ENCODE measurements at regions not wholly inside any gene's neighbourhood (a gene's known extent, or its start where the extent isn't known, plus 50 kb on each side); places are given as distances from the start of the nearest gene placed in this dataset.

DNA sequence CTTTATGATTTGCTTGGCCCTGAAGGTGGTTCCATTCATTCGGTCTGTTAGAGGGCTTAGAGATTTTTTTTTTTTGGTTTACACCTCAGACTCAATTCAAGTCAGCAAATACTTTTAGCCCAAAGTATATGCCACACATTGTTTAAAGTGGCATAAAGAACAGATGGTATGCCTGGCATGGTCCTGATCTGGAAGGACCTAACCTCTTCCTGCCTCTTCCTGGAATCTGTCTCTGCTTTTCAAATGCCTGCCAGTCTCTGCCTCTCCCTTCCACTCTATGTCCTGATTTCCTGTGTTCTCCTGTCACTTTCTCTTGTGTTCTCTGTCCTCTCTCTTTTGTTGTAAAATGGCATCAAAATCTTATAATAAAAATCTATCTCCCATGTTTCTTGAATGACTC lies 158.0 kb downstream of the ANKRD30B start:
- TF ChIP-seq, protein P1, sequence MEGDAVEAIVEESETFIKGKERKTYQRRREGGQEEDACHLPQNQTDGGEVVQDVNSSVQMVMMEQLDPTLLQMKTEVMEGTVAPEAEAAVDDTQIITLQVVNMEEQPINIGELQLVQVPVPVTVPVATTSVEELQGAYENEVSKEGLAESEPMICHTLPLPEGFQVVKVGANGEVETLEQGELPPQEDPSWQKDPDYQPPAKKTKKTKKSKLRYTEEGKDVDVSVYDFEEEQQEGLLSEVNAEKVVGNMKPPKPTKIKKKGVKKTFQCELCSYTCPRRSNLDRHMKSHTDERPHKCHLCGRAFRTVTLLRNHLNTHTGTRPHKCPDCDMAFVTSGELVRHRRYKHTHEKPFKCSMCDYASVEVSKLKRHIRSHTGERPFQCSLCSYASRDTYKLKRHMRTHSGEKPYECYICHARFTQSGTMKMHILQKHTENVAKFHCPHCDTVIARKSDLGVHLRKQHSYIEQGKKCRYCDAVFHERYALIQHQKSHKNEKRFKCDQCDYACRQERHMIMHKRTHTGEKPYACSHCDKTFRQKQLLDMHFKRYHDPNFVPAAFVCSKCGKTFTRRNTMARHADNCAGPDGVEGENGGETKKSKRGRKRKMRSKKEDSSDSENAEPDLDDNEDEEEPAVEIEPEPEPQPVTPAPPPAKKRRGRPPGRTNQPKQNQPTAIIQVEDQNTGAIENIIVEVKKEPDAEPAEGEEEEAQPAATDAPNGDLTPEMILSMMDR (conservative IDR thresholded peaks at IDR 0.05; ENCODE audit: low read length) = no peak
- no peak for TF ChIP-seq EZH2phosphoT487 (IDR thresholded peaks at IDR 0.05; ENCODE audit: borderline replicate concordance)

Data from Loucy (cell line).